ENCODE measurements at regions not wholly inside any gene's neighbourhood (a gene's known extent, or its start where the extent isn't known, plus 50 kb on each side); places are given as distances from the start of the nearest gene placed in this dataset.

DNA sequence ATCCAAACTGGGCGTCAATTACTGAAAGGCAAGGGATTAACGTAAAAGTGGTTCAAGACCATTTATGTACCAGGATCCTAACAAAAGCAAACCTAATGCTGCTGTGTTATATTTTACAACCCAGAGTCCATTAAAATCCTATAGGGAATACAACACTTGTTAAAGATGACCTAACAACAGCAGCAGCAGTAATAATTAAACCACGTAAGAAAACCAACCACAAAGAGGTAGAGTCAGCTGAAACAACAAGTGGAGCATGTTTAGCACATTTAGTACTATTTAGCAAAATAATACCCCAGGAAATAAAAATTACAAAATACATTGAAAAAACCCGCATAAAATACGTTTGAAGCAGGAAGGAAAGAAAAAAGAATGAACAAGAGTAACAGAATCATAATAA is 82.1 kb upstream of the AGBL1 start:
- Mint-ChIP-seq H3K4me1 (ENCODE audit: low read depth) (no peaks in the 10 kb centered on the region), H3K36me3 (ENCODE audit: low read depth) (no peaks in the 10 kb centered on the region), H3K27me3 (ENCODE audit: low read depth) (no peaks in the 10 kb centered on the region), H3K27ac (no peak overlapping the region), H3K4me3 (no peak overlapping the region), H3K9me3 (no peaks in the 10 kb centered on the region)

DNA sequence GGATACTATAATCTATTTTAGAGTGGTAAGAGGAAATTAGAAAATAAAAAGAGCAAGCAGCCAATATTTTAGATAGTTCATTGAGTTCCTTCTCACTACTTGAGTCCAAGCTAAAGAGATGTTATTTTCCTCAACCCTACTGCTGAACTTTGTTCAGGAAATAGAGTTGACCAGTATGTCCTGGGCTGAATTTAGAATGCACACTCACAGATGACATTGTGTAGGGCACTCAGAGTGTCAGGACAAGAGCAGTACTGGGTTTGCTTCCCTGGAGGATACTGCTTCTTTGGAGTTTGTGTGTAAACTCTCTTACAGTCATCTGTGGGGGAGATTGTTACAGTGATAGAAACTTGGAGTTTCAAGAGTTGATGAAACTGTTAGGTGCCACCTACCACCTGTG is 80.0 kb upstream of the AGBL1 start:
- H3K4me1 Mint-ChIP-seq (ENCODE audit: low read depth) = no peaks in the 10 kb centered on the region
- H3K4me3 Mint-ChIP-seq = no peak overlapping the region
- no peak overlapping the region for H3K27ac Mint-ChIP-seq
- H3K27me3 Mint-ChIP-seq (ENCODE audit: low read depth) = no peaks in the 10 kb centered on the region
- H3K36me3 Mint-ChIP-seq (ENCODE audit: low read depth) = no peaks in the 10 kb centered on the region
- no peaks in the 10 kb centered on the region for H3K9me3 Mint-ChIP-seq

DNA sequence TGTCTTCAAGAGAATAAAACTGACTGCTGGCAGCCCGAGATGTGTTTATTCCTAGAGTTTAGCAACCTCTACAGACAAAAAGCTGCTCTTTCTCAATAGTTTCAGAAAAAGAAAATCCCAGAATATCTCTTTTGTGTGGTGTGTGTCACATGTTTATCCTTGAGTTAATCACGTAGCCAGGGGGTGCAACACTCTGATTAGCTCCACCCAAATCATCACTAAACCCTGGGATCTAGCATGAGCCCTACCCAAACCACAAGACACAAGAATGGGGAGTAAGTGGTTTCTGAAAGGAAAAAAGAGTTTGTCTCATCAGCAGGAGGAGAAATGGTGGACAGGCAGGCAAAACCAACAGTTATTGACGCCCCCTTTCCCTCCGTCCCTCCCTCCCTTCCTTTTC is 78.5 kb upstream of the AGBL1 start:
- Mint-ChIP-seq H3K4me1 (ENCODE audit: low read depth) (no peaks in the 10 kb centered on the region), H3K36me3 (ENCODE audit: low read depth) (no peaks in the 10 kb centered on the region), H3K9me3 (no peaks in the 10 kb centered on the region), H3K27me3 (ENCODE audit: low read depth) (no peaks in the 10 kb centered on the region), H3K27ac (no peak overlapping the region), H3K4me3 (no peak overlapping the region)

DNA sequence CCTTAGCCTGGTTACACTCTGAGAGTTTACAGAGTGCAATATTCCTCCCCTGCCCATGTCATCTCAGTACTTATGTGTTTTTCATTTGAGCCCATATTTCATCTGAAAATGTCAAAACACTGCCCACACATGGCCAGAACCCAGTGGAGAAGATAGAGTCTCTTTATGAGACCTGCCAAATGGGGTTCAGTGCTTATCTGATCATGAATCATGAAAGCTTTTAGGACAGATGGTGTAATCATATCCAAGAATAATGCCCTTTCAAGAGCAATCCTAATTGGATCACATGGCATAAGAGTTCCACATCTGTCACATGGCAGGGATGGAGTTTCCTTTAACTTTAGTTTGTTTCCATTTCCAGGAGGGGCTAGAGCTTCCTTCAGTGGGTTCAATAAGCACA is 77.2 kb upstream of the AGBL1 start:
- Mint-ChIP-seq H3K9me3 (no peaks in the 10 kb centered on the region), H3K27ac (no peak overlapping the region), H3K4me3 (no peak overlapping the region), H3K27me3 (ENCODE audit: low read depth) (no peaks in the 10 kb centered on the region), H3K4me1 (ENCODE audit: low read depth) (no peaks in the 10 kb centered on the region), H3K36me3 (ENCODE audit: low read depth) (no peaks in the 10 kb centered on the region)

DNA sequence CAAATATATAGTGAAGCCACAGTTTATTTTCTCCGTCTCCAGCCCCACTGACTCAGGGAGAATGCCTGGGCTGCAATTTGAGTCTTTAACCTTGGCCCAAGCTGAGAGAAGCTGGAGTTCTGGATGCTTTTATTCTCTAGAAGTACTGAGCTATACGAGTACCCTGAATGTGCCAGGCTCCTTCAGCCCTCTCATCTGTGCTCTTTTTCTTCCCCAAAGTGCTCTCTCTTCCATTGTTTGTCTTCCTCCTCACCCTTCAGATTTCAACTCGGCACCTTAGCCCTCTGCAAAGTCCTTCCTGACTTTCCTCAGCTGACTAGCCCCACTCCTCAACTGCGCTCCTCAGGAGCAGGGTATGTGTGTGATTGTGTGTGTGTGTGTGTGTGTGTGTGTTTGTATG is 75.6 kb upstream of the AGBL1 start:
- H3K4me3 Mint-ChIP-seq = no peak overlapping the region
- H3K27me3 Mint-ChIP-seq (ENCODE audit: low read depth) = no peaks in the 10 kb centered on the region
- H3K36me3 Mint-ChIP-seq (ENCODE audit: low read depth) = no peaks in the 10 kb centered on the region
- no peaks in the 10 kb centered on the region for H3K9me3 Mint-ChIP-seq
- no peak overlapping the region for H3K27ac Mint-ChIP-seq
- no peaks in the 10 kb centered on the region for H3K4me1 Mint-ChIP-seq (ENCODE audit: low read depth)

DNA sequence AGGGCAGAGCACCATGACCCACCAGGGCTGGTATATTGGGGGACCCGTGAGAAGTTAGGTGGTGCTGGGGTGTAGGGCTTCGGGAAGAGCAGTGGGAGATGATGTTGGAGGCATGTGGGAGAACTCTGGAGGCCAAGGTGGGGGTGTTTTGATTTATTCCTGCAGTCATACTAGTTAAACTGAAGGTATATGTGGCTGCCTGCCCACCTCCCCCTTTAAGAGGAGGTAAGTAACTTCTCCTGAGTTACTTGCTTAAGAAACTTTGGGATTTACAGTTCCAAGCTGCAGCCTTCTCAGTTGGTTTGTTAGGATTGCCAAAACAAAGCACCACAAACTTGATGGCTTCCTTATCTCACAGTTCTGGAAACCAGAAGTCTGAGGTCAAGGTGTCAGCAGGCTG is 73.1 kb upstream of the AGBL1 start:
- H3K4me3 Mint-ChIP-seq = no peak overlapping the region
- H3K4me1 Mint-ChIP-seq (ENCODE audit: low read depth) = no peaks in the 10 kb centered on the region
- no peak overlapping the region for H3K27ac Mint-ChIP-seq
- H3K36me3 Mint-ChIP-seq (ENCODE audit: low read depth) = no peaks in the 10 kb centered on the region
- H3K27me3 Mint-ChIP-seq (ENCODE audit: low read depth) = no peaks in the 10 kb centered on the region
- H3K9me3 Mint-ChIP-seq = no peaks in the 10 kb centered on the region

DNA sequence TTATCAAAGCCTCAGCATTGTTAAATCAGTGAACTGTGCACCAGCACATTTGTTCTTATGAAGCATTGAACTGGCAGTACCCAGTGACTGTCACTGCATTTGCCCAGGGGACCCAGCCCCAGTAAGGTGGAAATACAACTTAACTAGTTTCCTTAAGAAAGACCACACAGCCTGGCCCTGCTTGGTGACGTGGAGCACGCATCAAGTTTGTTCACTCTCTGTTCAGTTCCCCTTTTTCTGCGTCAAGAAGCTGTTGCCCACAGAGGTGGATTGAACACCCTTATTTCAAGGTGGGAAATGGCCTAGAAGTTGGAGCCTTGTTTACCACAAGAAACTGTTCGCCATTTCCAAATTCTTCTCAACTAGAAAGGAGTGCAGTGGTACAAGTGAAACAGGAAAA is 69.9 kb upstream of the AGBL1 start:
- Mint-ChIP-seq H3K9me3 (no peaks in the 10 kb centered on the region), H3K4me3 (no peak overlapping the region), H3K36me3 (ENCODE audit: low read depth) (no peaks in the 10 kb centered on the region)

DNA sequence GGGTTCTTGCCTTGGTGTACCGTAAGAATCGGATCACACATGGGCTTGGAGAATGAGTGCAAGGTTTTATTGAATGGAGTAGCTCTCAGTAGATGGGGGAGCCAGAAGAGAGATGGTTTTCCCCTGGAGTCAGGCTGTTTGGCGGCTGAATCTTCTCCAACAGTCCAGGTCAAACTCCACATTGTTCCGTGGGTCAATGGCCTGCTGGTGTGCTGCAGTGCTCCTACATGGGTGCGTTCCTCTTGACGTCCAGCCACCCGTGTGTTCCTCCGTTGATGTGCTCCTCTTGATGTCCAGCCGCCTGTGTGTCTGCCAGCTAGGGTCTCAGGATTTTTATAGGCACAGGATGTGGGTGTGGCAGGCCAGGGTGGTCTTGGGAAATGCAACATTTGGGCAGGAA is 69.3 kb upstream of the AGBL1 start:
- Mint-ChIP-seq H3K9me3 (no peaks in the 10 kb centered on the region), H3K27ac (no peak overlapping the region), H3K4me1 (ENCODE audit: low read depth) (no peaks in the 10 kb centered on the region), H3K4me3 (no peak overlapping the region), H3K27me3 (ENCODE audit: low read depth) (no peaks in the 10 kb centered on the region), H3K36me3 (ENCODE audit: low read depth) (no peaks in the 10 kb centered on the region)

More for the DNA sequence above, 69.9 kb upstream of the AGBL1 start:
- no peaks in the 10 kb centered on the region for H3K27me3 Mint-ChIP-seq (ENCODE audit: low read depth)
- H3K4me1 Mint-ChIP-seq (ENCODE audit: low read depth) = no peaks in the 10 kb centered on the region
- no peak overlapping the region for H3K27ac Mint-ChIP-seq

DNA sequence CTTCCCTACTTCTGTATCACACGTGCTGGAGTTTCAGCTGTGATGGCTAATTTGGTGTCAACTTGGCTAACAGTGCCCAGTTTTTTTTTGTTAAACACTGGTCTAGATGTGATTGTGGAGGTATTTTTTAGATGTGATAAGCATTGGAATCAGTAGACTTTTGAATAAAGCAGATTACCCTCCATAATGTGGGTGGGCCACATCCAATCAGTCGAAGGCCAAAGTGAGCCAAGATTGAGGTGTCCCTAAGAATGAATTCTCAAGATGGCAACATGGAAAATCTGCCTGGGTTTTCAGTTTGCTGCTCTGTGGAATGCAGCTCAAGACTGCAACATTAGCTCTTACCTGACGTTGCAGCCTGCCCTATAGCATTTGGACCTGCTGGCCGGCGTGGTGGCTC is 68.8 kb upstream of the AGBL1 start:
- no peak overlapping the region for H3K4me3 Mint-ChIP-seq
- no peak overlapping the region for H3K27ac Mint-ChIP-seq
- H3K9me3 Mint-ChIP-seq = no peaks in the 10 kb centered on the region
- H3K36me3 Mint-ChIP-seq (ENCODE audit: low read depth) = no peaks in the 10 kb centered on the region
- no peaks in the 10 kb centered on the region for H3K27me3 Mint-ChIP-seq (ENCODE audit: low read depth)
- H3K4me1 Mint-ChIP-seq (ENCODE audit: low read depth) = no peaks in the 10 kb centered on the region

DNA sequence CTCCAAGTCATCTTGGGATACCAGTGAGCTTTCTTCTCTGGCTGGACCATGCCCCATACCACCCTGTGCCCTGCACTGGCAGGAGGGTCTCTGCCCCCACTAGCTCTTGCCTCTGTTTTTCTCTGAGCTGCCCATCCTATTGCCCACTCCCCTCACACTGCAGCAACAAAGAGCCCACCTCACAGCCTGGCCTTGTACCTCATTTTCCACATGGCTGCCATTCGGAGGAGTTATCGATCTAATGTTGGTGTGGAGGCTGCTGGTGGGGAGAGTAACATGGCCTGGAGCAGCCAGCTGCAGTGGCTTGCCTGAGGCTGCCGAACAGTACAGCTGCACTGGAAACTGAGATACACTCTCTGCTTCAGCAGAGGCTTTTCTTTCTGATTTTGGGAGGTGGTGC is 65.7 kb upstream of the AGBL1 start:
- H3K27me3 Mint-ChIP-seq (ENCODE audit: low read depth) = no peaks in the 10 kb centered on the region
- no peak overlapping the region for H3K27ac Mint-ChIP-seq
- H3K36me3 Mint-ChIP-seq (ENCODE audit: low read depth) = no peaks in the 10 kb centered on the region

DNA sequence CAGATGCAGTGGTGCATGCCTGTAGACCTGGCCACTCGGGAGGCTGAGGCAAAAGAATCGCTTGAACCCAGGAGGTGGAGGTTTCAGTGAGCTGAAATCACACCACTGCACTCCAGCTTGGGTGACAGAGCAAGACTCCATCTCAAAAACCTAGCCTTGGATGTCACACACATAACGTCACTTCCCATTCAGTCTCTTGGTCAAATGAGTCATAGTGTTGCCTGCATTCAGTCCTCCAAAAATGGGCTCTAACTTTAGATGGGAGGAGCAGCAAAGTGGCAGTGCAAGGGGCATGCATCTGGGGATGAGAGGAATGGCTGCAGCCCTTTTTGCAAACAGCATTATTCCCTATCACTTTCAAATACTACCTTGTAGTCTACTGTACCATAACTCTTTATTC is 62.9 kb upstream of the AGBL1 start:
- Mint-ChIP-seq H3K9me3 (no peaks in the 10 kb centered on the region), H3K36me3 (ENCODE audit: low read depth) (no peaks in the 10 kb centered on the region), H3K27ac (no peak overlapping the region), H3K4me3 (no peak overlapping the region), H3K27me3 (ENCODE audit: low read depth) (no peaks in the 10 kb centered on the region), H3K4me1 (ENCODE audit: low read depth) (no peaks in the 10 kb centered on the region)

More for the DNA sequence above, 65.7 kb upstream of the AGBL1 start:
- H3K4me3 Mint-ChIP-seq = no peak overlapping the region
- no peaks in the 10 kb centered on the region for H3K9me3 Mint-ChIP-seq
- no peaks in the 10 kb centered on the region for H3K4me1 Mint-ChIP-seq (ENCODE audit: low read depth)

DNA sequence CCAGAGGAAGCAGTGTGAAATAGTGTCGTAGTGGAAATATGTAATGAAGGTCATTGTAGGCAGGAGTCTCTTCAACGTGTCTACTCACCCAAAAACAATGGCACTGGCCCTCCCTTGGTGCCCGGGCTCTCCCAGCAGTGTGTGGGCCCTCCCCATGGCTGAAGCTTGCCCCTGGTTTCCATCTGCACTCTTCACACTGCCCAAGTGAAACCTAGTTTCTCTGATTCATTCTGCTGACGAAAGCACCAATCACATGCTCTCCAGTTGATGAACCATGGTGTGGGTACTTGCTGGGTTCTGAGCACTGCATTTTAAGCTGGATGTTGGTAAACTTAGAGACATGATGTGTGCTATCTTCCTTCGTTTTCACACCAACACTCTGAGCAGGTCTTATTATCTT is 61.0 kb upstream of the AGBL1 start:
- no peaks in the 10 kb centered on the region for H3K9me3 Mint-ChIP-seq
- no peaks in the 10 kb centered on the region for H3K36me3 Mint-ChIP-seq (ENCODE audit: low read depth)
- no peaks in the 10 kb centered on the region for H3K27me3 Mint-ChIP-seq (ENCODE audit: low read depth)
- H3K4me3 Mint-ChIP-seq = no peak overlapping the region
- no peak overlapping the region for H3K27ac Mint-ChIP-seq
- H3K4me1 Mint-ChIP-seq (ENCODE audit: low read depth) = no peaks in the 10 kb centered on the region

DNA sequence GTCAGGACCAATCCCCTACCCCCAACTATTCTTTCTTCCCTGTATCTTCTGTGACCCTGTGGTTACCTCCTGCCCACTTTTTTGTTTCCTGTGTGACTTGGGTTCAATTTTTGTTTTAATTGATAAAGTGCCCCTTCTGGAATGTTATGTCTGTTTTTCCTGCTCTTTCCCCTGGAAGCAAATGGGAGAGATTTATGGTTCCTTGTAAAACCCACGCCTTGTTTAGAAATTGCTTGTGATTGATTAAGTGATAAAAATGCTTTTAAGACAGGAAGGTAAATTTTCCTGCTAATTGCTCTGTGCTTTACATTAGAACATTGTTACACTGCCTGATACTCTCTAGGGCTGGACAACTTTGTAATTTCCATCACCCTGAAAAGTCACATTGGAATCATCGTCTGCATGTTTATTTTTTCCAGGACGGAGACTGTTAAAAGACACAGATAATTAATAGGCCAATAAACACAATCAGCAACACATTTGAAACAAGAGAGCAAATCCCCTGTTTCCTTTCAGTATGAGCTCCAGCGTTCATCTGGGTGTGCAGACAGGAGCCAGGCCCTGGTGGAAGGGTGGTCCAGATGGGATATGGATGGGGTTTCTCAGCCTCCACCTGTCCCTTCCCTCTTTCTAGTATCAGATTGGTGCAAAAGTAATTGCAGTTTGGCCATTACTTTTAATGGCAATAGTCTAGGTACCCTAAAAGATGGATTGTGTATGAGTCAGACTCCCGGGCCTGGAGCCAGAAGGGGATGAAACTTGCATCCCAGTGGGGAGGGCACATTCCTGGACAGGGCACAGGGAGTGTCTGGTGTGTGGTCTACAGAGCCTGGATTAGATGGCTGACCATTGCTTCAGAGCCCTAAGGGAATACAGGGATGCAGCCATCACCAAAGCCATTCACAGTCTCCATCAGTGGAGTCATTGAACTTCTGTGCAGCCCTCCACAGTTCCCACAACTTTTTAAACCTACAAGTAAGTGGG is 58.1 kb upstream of the AGBL1 start:
- H3K27ac Mint-ChIP-seq = no peak overlapping the region
- no peaks in the 10 kb centered on the region for H3K9me3 Mint-ChIP-seq
- H3K4me1 Mint-ChIP-seq (ENCODE audit: low read depth) = no peaks in the 10 kb centered on the region
- H3K27me3 Mint-ChIP-seq (ENCODE audit: low read depth) = no peaks in the 10 kb centered on the region
- H3K4me3 Mint-ChIP-seq = no peak overlapping the region
- no peaks in the 10 kb centered on the region for H3K36me3 Mint-ChIP-seq (ENCODE audit: low read depth)

DNA sequence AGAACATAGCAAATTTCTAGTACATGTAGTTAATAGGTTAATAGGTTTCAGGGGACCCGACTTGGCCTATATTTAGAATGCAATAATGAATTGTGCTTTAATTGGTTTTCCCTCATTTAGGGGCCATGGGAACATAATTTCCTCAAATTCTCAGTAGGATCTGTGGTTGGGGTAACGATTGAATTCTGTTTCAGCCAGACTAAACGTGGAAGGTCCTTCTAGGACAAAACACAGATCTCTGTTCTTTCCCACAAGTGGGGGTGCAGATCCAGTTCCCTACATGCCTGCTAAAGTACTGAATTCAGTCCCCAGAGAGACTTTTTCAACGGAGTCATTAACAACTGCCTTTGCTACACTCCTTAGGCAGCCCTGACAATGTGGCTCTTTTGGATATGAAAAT is 50.7 kb upstream of the AGBL1 start:
- H3K36me3 Mint-ChIP-seq (ENCODE audit: low read depth) = no peaks in the 10 kb centered on the region
- H3K4me3 Mint-ChIP-seq = no peak overlapping the region
- no peaks in the 10 kb centered on the region for H3K27me3 Mint-ChIP-seq (ENCODE audit: low read depth)

More for the DNA sequence above, 50.7 kb upstream of the AGBL1 start:
- H3K27ac Mint-ChIP-seq = no peak overlapping the region
- no peaks in the 10 kb centered on the region for H3K9me3 Mint-ChIP-seq
- no peaks in the 10 kb centered on the region for H3K4me1 Mint-ChIP-seq (ENCODE audit: low read depth)

Measured in T-helper 1 cell treated with Interleukin-12 subunit alpha and Interleukin-12 subunit beta and Interleukin-4 antibody, amounts not matched to agents 30 μg/mL and 1 μg/mL, for 36 hours (primary cell).